WTC11 (cell line): ENCODE measurements at regions not wholly inside any gene's neighbourhood (a gene's known extent, or its start where the extent isn't known, plus 50 kb on each side); places are given as distances from the start of the nearest gene placed in this dataset.

Source experiments
- ATAC-seq: fragments of 200-7000 bp; cut with Tn5 transposase; 2 replicates; pipeline ENCODE4 v1.10.0; 2021; ENCODE audit warnings: mild to moderate bottlenecking, moderate library complexity
- CTCF ChIA-PET: fragments of 300-600 bp; sonication (Branson Sonifier 250); formaldehyde crosslinking; loops from one replicate; lab custom pipeline; 2021; ENCODE audit warnings: antibody characterized with exemption; lab: Charles Lee
- POLR2A ChIA-PET: fragments of 350-600 bp; sonication (Branson Sonifier 250); formaldehyde crosslinking; loops from one replicate; lab custom pipeline; 2021; ENCODE audit warnings: antibody characterized with exemption; lab: Charles Lee
- DNase-seq: peaks from one replicate; pipeline ENCODE4 v3.0.0; 2021; ENCODE audit warnings: low spot score
- H3K27ac Mint-ChIP-seq: 2 replicates; pipeline ENCODE4 v1.8.0; 2021; ENCODE audit warnings: mixed read lengths
- H3K27me3 Mint-ChIP-seq: 2 replicates; pipeline ENCODE4 v1.8.0; 2021; ENCODE audit warnings: low read depth, mild to moderate bottlenecking, moderate library complexity, mixed read lengths
- H3K36me3 Mint-ChIP-seq: 2 replicates; pipeline ENCODE4 v1.8.0; 2021; ENCODE audit warnings: mixed read lengths
- H3K4me1 Mint-ChIP-seq: 2 replicates; pipeline ENCODE4 v1.8.0; 2022; ENCODE audit warnings: mixed read lengths
- H3K4me3 Mint-ChIP-seq: 2 replicates; pipeline ENCODE4 v1.8.0; 2021; ENCODE audit warnings: mild to moderate bottlenecking, moderate library complexity, mixed read lengths
- H3K9me3 Mint-ChIP-seq: 2 replicates; pipeline ENCODE4 v1.8.0; 2021; ENCODE audit warnings: mixed read lengths
- ATF1 ChIP-seq: sonication (generic); formaldehyde crosslinking; IDR thresholded peaks from 2 replicates; pipeline ENCODE4 v1.8.1; 2023; ENCODE audit warnings: mild to moderate bottlenecking, moderate library complexity, missing genetic modification reagents
- ATF2 ChIP-seq: sonication (generic); formaldehyde crosslinking; IDR thresholded peaks from 2 replicates; pipeline ENCODE4 v1.8.1; 2022; ENCODE audit warnings: low read depth, missing genetic modification reagents, borderline replicate concordance
- E2F5 ChIP-seq: sonication (generic); formaldehyde crosslinking; IDR thresholded peaks from 2 replicates; pipeline ENCODE4 v1.8.1; 2022; ENCODE audit warnings: mild to moderate bottlenecking, moderate library complexity, missing genetic modification reagents
- ERG ChIP-seq: fragments of 250-450 bp; sonication (Bioruptor Pico); IDR thresholded peaks from 2 replicates; pipeline ENCODE4 v1.8.0; 2021; ENCODE audit warnings: mild to moderate bottlenecking
- ESRRA ChIP-seq: sonication (generic); formaldehyde crosslinking; IDR thresholded peaks from 2 replicates; pipeline ENCODE4 v1.8.1; 2022; ENCODE audit warnings: mild to moderate bottlenecking, missing genetic modification reagents, borderline replicate concordance
- FOXJ3 ChIP-seq: sonication (generic); formaldehyde crosslinking; IDR thresholded peaks from 2 replicates; pipeline ENCODE4 v1.9.0; 2021; ENCODE audit warnings: missing genetic modification reagents, mild to moderate bottlenecking, borderline replicate concordance
- FOXP4 ChIP-seq: sonication (generic); formaldehyde crosslinking; IDR thresholded peaks from 2 replicates; pipeline ENCODE4 v1.8.0; 2022; ENCODE audit warnings: mild to moderate bottlenecking, missing genetic modification reagents
- HMGXB4 ChIP-seq: sonication (generic); formaldehyde crosslinking; IDR thresholded peaks from 2 replicates; pipeline ENCODE4 v1.8.1; 2023; ENCODE audit warnings: mild to moderate bottlenecking, moderate library complexity, missing genetic modification reagents
- JAZF1 ChIP-seq: fragments of 250-450 bp; sonication (Bioruptor Pico); IDR thresholded peaks from 2 replicates; pipeline ENCODE4 v1.9.0; 2021; ENCODE audit warnings: moderate library complexity, mild to moderate bottlenecking, inconsistent platforms
- MLX ChIP-seq: sonication (generic); formaldehyde crosslinking; IDR thresholded peaks from 2 replicates; pipeline ENCODE4 v1.8.1; 2023; ENCODE audit warnings: mild to moderate bottlenecking, missing genetic modification reagents, moderate library complexity
- MXD4 ChIP-seq: fragments of 250-450 bp; sonication (Bioruptor Pico); IDR thresholded peaks from 2 replicates; pipeline ENCODE4 v1.8.0; 2021; ENCODE audit warnings: mild to moderate bottlenecking, moderate library complexity, borderline replicate concordance
- NFATC4 ChIP-seq: fragments of 250-450 bp; sonication (Bioruptor Pico); IDR thresholded peaks from 2 replicates; pipeline ENCODE4 v1.9.0; 2021; ENCODE audit warnings: mild to moderate bottlenecking
- NR1H2 ChIP-seq: sonication (generic); formaldehyde crosslinking; IDR thresholded peaks from 2 replicates; pipeline ENCODE4 v1.9.0; 2021; ENCODE audit warnings: mild to moderate bottlenecking, moderate library complexity, missing genetic modification reagents
- NR3C1 ChIP-seq: sonication (generic); formaldehyde crosslinking; conservative IDR thresholded peaks from 2 replicates; pipeline ENCODE4 v1.8.1; 2023; ENCODE audit warnings: low read depth, mild to moderate bottlenecking, missing genetic modification reagents
- PREB ChIP-seq: sonication (generic); formaldehyde crosslinking; IDR thresholded peaks from 2 replicates; pipeline ENCODE4 v1.8.1; 2022; ENCODE audit warnings: mild to moderate bottlenecking, missing genetic modification reagents, moderate library complexity, borderline replicate concordance
- RORB ChIP-seq: fragments of 250-450 bp; sonication (Bioruptor Pico); IDR thresholded peaks from 2 replicates; pipeline ENCODE4 v1.9.0; 2021; ENCODE audit warnings: mild to moderate bottlenecking
- USF2 ChIP-seq: sonication (generic); formaldehyde crosslinking; IDR thresholded peaks from 2 replicates; pipeline ENCODE4 v1.8.1; 2023; ENCODE audit warnings: mild to moderate bottlenecking, missing genetic modification reagents, moderate library complexity
- ZNF219 ChIP-seq: sonication (generic); formaldehyde crosslinking; IDR thresholded peaks from 2 replicates; pipeline ENCODE4 v1.8.0; 2023; ENCODE audit warnings: missing genetic modification reagents, mild to moderate bottlenecking, borderline replicate concordance
- ZNF281 ChIP-seq: sonication (generic); formaldehyde crosslinking; IDR thresholded peaks from 2 replicates; pipeline ENCODE4 v1.8.0; 2023; ENCODE audit warnings: mild to moderate bottlenecking, missing genetic modification reagents
- ZNF317 ChIP-seq: sonication (generic); formaldehyde crosslinking; IDR thresholded peaks from 2 replicates; pipeline ENCODE4 v1.8.1; 2023; ENCODE audit warnings: low read depth, mild to moderate bottlenecking, moderate library complexity, missing genetic modification reagents, borderline replicate concordance
- ZNF416 ChIP-seq: fragments of 250-450 bp; sonication (Bioruptor Pico); IDR thresholded peaks from 2 replicates; pipeline ENCODE4 v1.9.0; 2021; ENCODE audit warnings: mild to moderate bottlenecking, inconsistent platforms
- ZNF423 ChIP-seq: fragments of 250-450 bp; sonication (Bioruptor Pico); IDR thresholded peaks from 2 replicates; pipeline ENCODE4 v2.1.2; 2022; ENCODE audit warnings: mild to moderate bottlenecking, moderate library complexity

- TF ChIP-seq ATF2 (CRISPR knock-in tag) (no peak), RORB (CRISPR knock-in tag) (no peak), JAZF1 (no peak)
These were observed 658.7 kb downstream of the TLL1 start (continued) for GRCh38 chr4:166531703-166532102.

- peaks cover 21% of the 10 kb centered on the region for H3K9me3 Mint-ChIP-seq
- H3K27me3 Mint-ChIP-seq: no peaks in the 10 kb centered on the region; the same call in 1 of the 2 replicates
- DNase-seq (no peak), ATAC-seq (peak; percentile 79)
- TF ChIP-seq NR3C1 (CRISPR knock-in tag) (no peak), ZNF317 (no peak), MLX (CRISPR knock-in tag) (no peak), ZNF219 (CRISPR knock-in tag) (no peak), ZNF281 (CRISPR knock-in tag) (no peak), ZNF416 (no peak), ATF1 (CRISPR knock-in tag) (no peak), FOXJ3 (no peak), USF2 (CRISPR knock-in tag) (no peak), NR1H2 (CRISPR knock-in tag) (no peak), E2F5 (CRISPR knock-in tag) (no peak), PREB (CRISPR knock-in tag) (no peak), ZNF423 (CRISPR knock-in tag) (no peak), FOXP4 (CRISPR knock-in tag) (no peak), HMGXB4 (CRISPR knock-in tag) (no peak), ESRRA (CRISPR knock-in tag) (no peak), ERG (CRISPR knock-in tag) (no peak), MXD4 (no peak), NFATC4 (CRISPR knock-in tag) (no peak)
- H3K36me3 Mint-ChIP-seq: peaks cover 23% of the 10 kb centered on the region
- 0 out of 2 replicates have a peak overlapping the region, but pooled peaks have one; percentile 46 for H3K27ac Mint-ChIP-seq
- H3K4me3 Mint-ChIP-seq: no peak overlapping the region
- ChIA-PET CTCF (no interaction called here), POLR2A (no interaction called here)
- peaks cover 17% of the 10 kb centered on the region for H3K4me1 Mint-ChIP-seq
These were observed 662.8 kb downstream of the TLL1 start for GRCh38 chr4:166535865-166536264.
